Upper lobe of left lung (tissue), 4 donors: ENCODE measurements at regions not wholly inside any gene's neighbourhood (a gene's known extent, or its start where the extent isn't known, plus 50 kb on each side); places are given as distances from the start of the nearest gene placed in this dataset.
A peak's percentile ranks its signal among the peaks of the same experiment; 100 is the strongest.

Experiments used
- CTCF ChIP-seq, 6 experiments: fragments of 450-650 bp in 4 of 6; fragments of 200-600 bp in 2 of 6; sonication (generic) in 2 of 6; IDR thresholded peaks; one replicate each; pipeline ENCODE4 v1.5.1; 2016 to 2019; ENCODE audit warnings: antibody characterized with exemption in 6 of 6
- EP300 ChIP-seq, 4 donors: sonication (generic); formaldehyde crosslinking; IDR thresholded peaks; one replicate each; pipeline ENCODE4 v1.5.1; 2017; ENCODE audit warnings: antibody characterized with exemption in 4 of 4, control low read depth in 2 of 4
- POLR2A ChIP-seq, 4 donors: fragments of 450-650 bp; IDR thresholded peaks; one replicate each; pipeline ENCODE4 v1.5.1; 2016 to 2017; ENCODE audit warnings: antibody characterized with exemption in 4 of 4, mild to moderate bottlenecking in 2 of 4

GRCh38 chr9:12464910-12465512 lies 228.2 kb upstream of the TYRP1 start:
- TF ChIP-seq CTCF (IDR thresholded peaks at IDR 0.05) (peak in 2 of 6 experiments; percentile 17 to 39), POLR2A (IDR thresholded peaks at IDR 0.05) (no peak), EP300 (IDR thresholded peaks at IDR 0.05) (no peak)
